RWPE2 (cell line): ENCODE measurements at regions not wholly inside any gene's neighbourhood (a gene's known extent, or its start where the extent isn't known, plus 50 kb on each side); places are given as distances from the start of the nearest gene placed in this dataset.
"Not testable (repeated sequence)": the region's sequence is repeated elsewhere in the genome, so short reads cannot be mapped to it uniquely, and the experiment has no call there.

ENCODE experiments used
- ATAC-seq: fragments of 200-7000 bp; cut with Tn5 transposase; 3 replicates; pipeline ENCODE4 v1.9.1; 2021; ENCODE audit warnings: low read depth
- DNase-seq: peaks from one replicate; pipeline ENCODE4 v3.0.0-alpha.2; 2020; ENCODE audit warnings: low spot score
- H3K27ac ChIP-seq: fragments of 450-650 bp; 2 replicates; pipeline ENCODE4 v1.5.1; 2017; ENCODE audit warnings: mild to moderate bottlenecking; ENCODE audit not compliant: poor library complexity, severe bottlenecking
- H3K27me3 ChIP-seq: fragments of 250-450 bp; sonication (Bioruptor Pico); 2 replicates; pipeline ENCODE4 v1.5.1; 2021; ENCODE audit warnings: mild to moderate bottlenecking, moderate library complexity; ENCODE audit not compliant: insufficient read depth, poor library complexity, severe bottlenecking
- H3K36me3 ChIP-seq: fragments of 250-450 bp; sonication (Bioruptor Pico); 2 replicates; pipeline ENCODE4 v1.5.1; 2020; ENCODE audit warnings: low read depth, mild to moderate bottlenecking, moderate library complexity
- H3K4me1 ChIP-seq: fragments of 250-450 bp; sonication (Bioruptor Pico); 2 replicates; pipeline ENCODE4 v1.5.1; 2021; ENCODE audit warnings: mild to moderate bottlenecking, moderate library complexity; ENCODE audit not compliant: insufficient read depth, poor library complexity, severe bottlenecking
- H3K4me3 ChIP-seq: fragments of 250-450 bp; sonication (Bioruptor Pico); 2 replicates; pipeline ENCODE4 v1.5.1; 2021; ENCODE audit warnings: mild to moderate bottlenecking, moderate library complexity; ENCODE audit not compliant: severe bottlenecking
- H3K9me3 ChIP-seq: fragments of 250-450 bp; sonication (Bioruptor Pico); 2 replicates; pipeline ENCODE4 v1.5.1; 2021; ENCODE audit warnings: mild to moderate bottlenecking, moderate library complexity; ENCODE audit not compliant: severe bottlenecking
- CTCF ChIP-seq: fragments of 450-650 bp; IDR thresholded peaks from one replicate; pipeline ENCODE4 v1.5.1; 2017; ENCODE audit warnings: mild to moderate bottlenecking, moderate library complexity; ENCODE audit not compliant: poor library complexity, severe bottlenecking

- Histone ChIP-seq H3K4me1 (peaks cover 29% of the 10 kb centered on the region), H3K36me3 (no peaks in the 10 kb centered on the region), H3K4me3 (no peak overlapping the region), H3K27ac (peak overlapping the region; percentile 91), H3K9me3 (no peaks in the 10 kb centered on the region), H3K27me3 (no peaks in the 10 kb centered on the region)
- no peak for TF ChIP-seq CTCF
- DNase-seq (no peak), ATAC-seq (no peak)
These were observed 89.0 kb upstream of the LHX1 start for GRCh38 chr17:36848008-36848902.

- H3K4me1 ChIP-seq = peaks cover 29% of the 10 kb centered on the region
- not testable (repeated sequence) for H3K27me3 ChIP-seq, DNase-seq, H3K4me3 ChIP-seq, H3K36me3 ChIP-seq, ATAC-seq, H3K9me3 ChIP-seq
- H3K27ac ChIP-seq = peak overlapping the region; percentile 91
These were observed 88.3 kb upstream of the LHX1 start for GRCh38 chr17:36849020-36849419.

- TF ChIP-seq CTCF = no peak
- DNase-seq (no peak), ATAC-seq (peak; percentile 43)
- H3K27ac ChIP-seq = peak overlapping the region; percentile 91
- no peaks in the 10 kb centered on the region for H3K27me3 ChIP-seq
- no peaks in the 10 kb centered on the region for H3K36me3 ChIP-seq
- no peak overlapping the region for H3K4me3 ChIP-seq
- no peaks in the 10 kb centered on the region for H3K9me3 ChIP-seq
- H3K4me1 ChIP-seq = peaks cover 29% of the 10 kb centered on the region
These were observed 87.4 kb upstream of the LHX1 start for GRCh38 chr17:36849871-36850348.

GRCh38 chr17:36850790-36851189, 86.5 kb upstream of the LHX1 start:
- TF ChIP-seq CTCF = no peak
- DNase-seq = no peak
- H3K4me1 ChIP-seq = peaks cover 35% of the 10 kb centered on the region
- peak; percentile 86 for ATAC-seq
- peak overlapping the region; percentile 91 for H3K27ac ChIP-seq
- H3K36me3 ChIP-seq = no peaks in the 10 kb centered on the region
- no peak overlapping the region for H3K4me3 ChIP-seq
- no peaks in the 10 kb centered on the region for H3K27me3 ChIP-seq
- no peaks in the 10 kb centered on the region for H3K9me3 ChIP-seq

- H3K9me3 ChIP-seq = no peaks in the 10 kb centered on the region
- peak; percentile 56 for ATAC-seq
- no peaks in the 10 kb centered on the region for H3K27me3 ChIP-seq
- no peak overlapping the region for H3K4me3 ChIP-seq
- peaks cover 37% of the 10 kb centered on the region for H3K4me1 ChIP-seq
- no peak for DNase-seq
- no peaks in the 10 kb centered on the region for H3K36me3 ChIP-seq
- no peak for TF ChIP-seq CTCF
- H3K27ac ChIP-seq = peak overlapping the region; percentile 91
These were observed 86.0 kb upstream of the LHX1 start for GRCh38 chr17:36851250-36851649.

GRCh38 chr17:36852478-36852877, 84.8 kb upstream of the LHX1 start:
- not testable (repeated sequence) for H3K36me3 ChIP-seq, DNase-seq, ATAC-seq

More at GRCh38 chr17:36852478-36852877, 84.8 kb upstream of the LHX1 start:
- H3K4me1 ChIP-seq = peaks cover 47% of the 10 kb centered on the region
- not testable (repeated sequence) for H3K9me3 ChIP-seq, H3K27me3 ChIP-seq, H3K27ac ChIP-seq, H3K4me3 ChIP-seq
